ENCODE measurements at regions not wholly inside any gene's neighbourhood (a gene's known extent, or its start where the extent isn't known, plus 50 kb on each side); places are given as distances from the start of the nearest gene placed in this dataset.

DNA sequence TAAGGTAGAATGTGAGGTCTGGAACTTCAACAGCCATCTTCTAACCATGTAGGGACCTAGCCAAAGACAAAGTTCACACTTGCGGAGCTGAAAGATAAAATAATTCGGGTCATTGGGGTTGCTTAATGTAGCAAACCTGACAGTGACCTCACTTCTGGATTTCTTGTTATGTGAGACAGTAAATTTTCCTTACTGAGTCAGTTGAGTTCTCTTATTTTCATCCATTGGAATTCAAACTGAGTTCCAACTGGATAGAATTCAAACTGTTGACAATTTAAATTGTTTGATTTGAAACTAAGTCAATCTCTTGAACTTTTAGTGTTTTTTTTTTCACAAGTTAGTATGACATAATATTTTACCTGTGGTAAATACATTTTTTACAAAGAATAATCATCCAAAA lies 406.5 kb downstream of the ADAMTS20 start:
- FAIRE-seq (no peak), DNase-seq (ENCODE audit: low read depth, low spot score) (no peak)
- H3K79me2 ChIP-seq (ENCODE audit: control insufficient read depth, insufficient read depth, low read length): no peaks in the 10 kb centered on the region
- no peaks in the 10 kb centered on the region for H4K20me1 ChIP-seq (ENCODE audit: control insufficient read depth, extremely low read depth, insufficient read depth, low read length)
- no peak overlapping the region for H3K9ac ChIP-seq (ENCODE audit: control insufficient read depth, extremely low read depth, insufficient read depth, low read length)
- H3K4me2 ChIP-seq (ENCODE audit: control insufficient read depth, extremely low read depth, insufficient read depth, low read depth, low read length): no peak overlapping the region
- H3K4me1 ChIP-seq (ENCODE audit: control insufficient read depth, extremely low read depth, insufficient read depth, low read length): peaks cover 16% of the 10 kb centered on the region
- H3K27ac ChIP-seq (ENCODE audit: control insufficient read depth, insufficient read depth, low read length): no peak overlapping the region
- H3K4me3 ChIP-seq (ENCODE audit: control insufficient read depth in 2 of 3, extremely low read depth in 1 of 3, insufficient read depth in 2 of 3, low read depth in 1 of 3, low read length in 3 of 3): no peak overlapping the region
- H2AFZ ChIP-seq (ENCODE audit: control insufficient read depth, low read length): no peak overlapping the region
- no peaks in the 10 kb centered on the region for H3K9me1 ChIP-seq (ENCODE audit: control insufficient read depth, extremely low read depth, insufficient read depth, low read length)
- H3K9me3 ChIP-seq (ENCODE audit: control insufficient read depth, low read depth, low read length): no peaks in the 10 kb centered on the region
- no peaks in the 10 kb centered on the region for H3K27me3 ChIP-seq (ENCODE audit: control insufficient read depth, extremely low read depth, insufficient read depth, low read length)
- no peaks in the 10 kb centered on the region for H3K36me3 ChIP-seq (ENCODE audit: control insufficient read depth in 2 of 2, extremely low read depth in 1 of 2, insufficient read depth in 2 of 2, low read length in 2 of 2)
- no peak for TF ChIP-seq EZH2 (IDR thresholded peaks at IDR 0.05; ENCODE audit: low read length)
- no peak for TF ChIP-seq CTCF (optimal IDR thresholded peaks at IDR 0.05 in 1 of 3, IDR thresholded peaks at IDR 0.05 in 1 of 3, conservative IDR thresholded peaks at IDR 0.05 in 1 of 3; ENCODE audit: extremely low read depth in 1 of 3, insufficient read depth in 2 of 3, low read length in 3 of 3)
- dilution Hi-C loops (cut with MboI; ENCODE audit: extremely low pct_ligation_motif_present, low sequenced_read_pairs): no loop called here

- Histone ChIP-seq H3K4me1 (ENCODE audit: control insufficient read depth, extremely low read depth, insufficient read depth, low read length) (peaks cover 3% of the 10 kb centered on the region), H2AFZ (ENCODE audit: control insufficient read depth, low read length) (no peak overlapping the region), H4K20me1 (ENCODE audit: control insufficient read depth, extremely low read depth, insufficient read depth, low read length) (no peaks in the 10 kb centered on the region), H3K9me3 (ENCODE audit: control insufficient read depth, low read depth, low read length) (no peaks in the 10 kb centered on the region), H3K36me3 (ENCODE audit: control insufficient read depth in 2 of 2, extremely low read depth in 1 of 2, insufficient read depth in 2 of 2, low read length in 2 of 2) (no peaks in the 10 kb centered on the region), H3K4me2 (ENCODE audit: control insufficient read depth, extremely low read depth, insufficient read depth, low read depth, low read length) (no peak overlapping the region), H3K9me1 (ENCODE audit: control insufficient read depth, extremely low read depth, insufficient read depth, low read length) (no peaks in the 10 kb centered on the region), H3K27ac (ENCODE audit: control insufficient read depth, insufficient read depth, low read length) (no peak overlapping the region), H3K9ac (ENCODE audit: control insufficient read depth, extremely low read depth, insufficient read depth, low read length) (no peak overlapping the region), H3K27me3 (ENCODE audit: control insufficient read depth, extremely low read depth, insufficient read depth, low read length) (no peaks in the 10 kb centered on the region), H3K4me3 (ENCODE audit: control insufficient read depth in 2 of 3, extremely low read depth in 1 of 3, insufficient read depth in 2 of 3, low read depth in 1 of 3, low read length in 3 of 3) (no peak overlapping the region), H3K79me2 (ENCODE audit: control insufficient read depth, insufficient read depth, low read length) (no peaks in the 10 kb centered on the region)
- FAIRE-seq (no peak), DNase-seq (ENCODE audit: low read depth, low spot score) (no peak)
- TF ChIP-seq EZH2 (IDR thresholded peaks at IDR 0.05; ENCODE audit: low read length) (no peak), CTCF (optimal IDR thresholded peaks at IDR 0.05 in 1 of 3, IDR thresholded peaks at IDR 0.05 in 1 of 3, conservative IDR thresholded peaks at IDR 0.05 in 1 of 3; ENCODE audit: extremely low read depth in 1 of 3, insufficient read depth in 2 of 3, low read length in 3 of 3) (no peak)
- dilution Hi-C loops (cut with MboI; ENCODE audit: extremely low pct_ligation_motif_present, low sequenced_read_pairs): no loop called here
These were observed 408.7 kb downstream of the ADAMTS20 start for GRCh38 chr12:43143278-43143677.

Data from keratinocyte (primary cell).